ENCODE measurements at regions not wholly inside any gene's neighbourhood (a gene's known extent, or its start where the extent isn't known, plus 50 kb on each side); places are given as distances from the start of the nearest gene placed in this dataset.

- intact Hi-C loops (cut with DNase I; ENCODE audit: low total_unique reads) (no loop called here), in situ Hi-C loops (cut with MboI; ENCODE audit: low pct_ligation_motif_present in 1 of 4, low pct_unique_long_range_greater_than_20kb in 1 of 4, low sequenced_read_pairs in 3 of 4) (no loop called here)
- H3K27me3 ChIP-seq, result no peaks in the 10 kb centered on the region
- H3K9me3 ChIP-seq, result no peaks in the 10 kb centered on the region
- DNase-seq, result no peak
- H3K27ac ChIP-seq, result no peak overlapping the region
- no peak overlapping the region for H3K4me3 ChIP-seq
- 91 to 100% methylated on average over 7 to 8 of the region's 8 CpGs for WGBS, 2 donors (ENCODE audit: low coverage in 1 of 2)
- no peak for TF ChIP-seq EP300 (IDR thresholded peaks at IDR 0.05; ENCODE audit: low read depth)
- no peak for TF ChIP-seq POLR2AphosphoS5 (IDR thresholded peaks at IDR 0.05)
- TF ChIP-seq POLR2A (IDR thresholded peaks at IDR 0.05), result no peak
- no peak for TF ChIP-seq CTCF (IDR thresholded peaks at IDR 0.05)
- H3K4me1 ChIP-seq, result peaks cover 18 to 43% (median 25%) of the 10 kb centered on the region in 4 donors
- no peaks in the 10 kb centered on the region for H3K36me3 ChIP-seq
Observed at GRCh38 chr17:77302682-77303081, 161.9 kb downstream of the SEC14L1 start.

GRCh38 chr17:77303620-77304019 is 162.9 kb downstream of the SEC14L1 start:
- in situ Hi-C loops (cut with MboI; ENCODE audit: low pct_ligation_motif_present in 1 of 4, low pct_unique_long_range_greater_than_20kb in 1 of 4, low sequenced_read_pairs in 3 of 4) (no loop called here), intact Hi-C loops (cut with DNase I; ENCODE audit: low total_unique reads) (no loop called here)
- no peak for DNase-seq
- H3K36me3 ChIP-seq, result no peaks in the 10 kb centered on the region
- no peaks in the 10 kb centered on the region for H3K27me3 ChIP-seq
- WGBS, 2 donors (ENCODE audit: low coverage in 1 of 2), result 89 to 90% methylated on average over 4 to 6 of the region's 6 CpGs
- no peak overlapping the region for H3K4me3 ChIP-seq
- no peak for TF ChIP-seq POLR2AphosphoS5 (IDR thresholded peaks at IDR 0.05)
- no peak for TF ChIP-seq CTCF (IDR thresholded peaks at IDR 0.05)
- no peak for TF ChIP-seq EP300 (IDR thresholded peaks at IDR 0.05; ENCODE audit: low read depth)
- peaks cover 18 to 44% (median 28%) of the 10 kb centered on the region in 4 donors for H3K4me1 ChIP-seq
- no peak overlapping the region for H3K27ac ChIP-seq
- H3K9me3 ChIP-seq, result no peaks in the 10 kb centered on the region

GRCh38 chr17:77304051-77304745 is 163.4 kb downstream of the SEC14L1 start:
- in situ Hi-C loops (cut with MboI; ENCODE audit: low pct_ligation_motif_present in 1 of 4, low pct_unique_long_range_greater_than_20kb in 1 of 4, low sequenced_read_pairs in 3 of 4) (no loop called here), intact Hi-C loops (cut with DNase I; ENCODE audit: low total_unique reads) (no loop called here)
- 75% methylated on average over 17 of the region's 17 CpGs; no CpG with 5 or more reads in 1 of the 2 donors for WGBS, 2 donors (ENCODE audit: low coverage in 1 of 2)
- Histone ChIP-seq H3K4me3 (no peak overlapping the region), H3K27me3 (no peaks in the 10 kb centered on the region), H3K27ac (no peak overlapping the region), H3K9me3 (no peaks in the 10 kb centered on the region), H3K4me1 (peaks cover 18 to 50% (median 31%) of the 10 kb centered on the region in 4 donors), H3K36me3 (no peaks in the 10 kb centered on the region)
- no peak for DNase-seq
- TF ChIP-seq POLR2AphosphoS5 (IDR thresholded peaks at IDR 0.05) (no peak), POLR2A (IDR thresholded peaks at IDR 0.05) (no peak), EP300 (IDR thresholded peaks at IDR 0.05; ENCODE audit: low read depth) (no peak), CTCF (IDR thresholded peaks at IDR 0.05) (no peak)

GRCh38 chr17:77304746-77305473 is 164.1 kb downstream of the SEC14L1 start:
- in situ Hi-C loops (cut with MboI; ENCODE audit: low pct_ligation_motif_present in 1 of 4, low pct_unique_long_range_greater_than_20kb in 1 of 4, low sequenced_read_pairs in 3 of 4) (no loop called here), intact Hi-C loops (cut with DNase I; ENCODE audit: low total_unique reads) (no loop called here)
- no peak overlapping the region for H3K4me3 ChIP-seq
- TF ChIP-seq CTCF (IDR thresholded peaks at IDR 0.05), result no peak
- no peak for TF ChIP-seq EP300 (IDR thresholded peaks at IDR 0.05; ENCODE audit: low read depth)
- no peak for TF ChIP-seq POLR2A (IDR thresholded peaks at IDR 0.05)
- no peak for TF ChIP-seq POLR2AphosphoS5 (IDR thresholded peaks at IDR 0.05)
- no peaks in the 10 kb centered on the region for H3K36me3 ChIP-seq
- DNase-seq, result peak; percentile 66
- 66% methylated on average over 21 of the region's 21 CpGs; no CpG with 5 or more reads in 1 of the 2 donors for WGBS, 2 donors (ENCODE audit: low coverage in 1 of 2)
- H3K27me3 ChIP-seq, result no peaks in the 10 kb centered on the region
- peak overlapping the region in 1 of 4 donors; percentile 22 for H3K27ac ChIP-seq
- no peaks in the 10 kb centered on the region for H3K9me3 ChIP-seq
- peaks cover 18 to 50% (median 32%) of the 10 kb centered on the region in 4 donors for H3K4me1 ChIP-seq

Measured in transverse colon (tissue), 4 donors.